IMR-90 (cell line): ENCODE measurements at regions not wholly inside any gene's neighbourhood (a gene's known extent, or its start where the extent isn't known, plus 50 kb on each side); places are given as distances from the start of the nearest gene placed in this dataset.
"Not testable (repeated sequence)": the region's sequence is repeated elsewhere in the genome, so short reads cannot be mapped to it uniquely, and the experiment has no call there.

Experiments used
- ATAC-seq: fragments of 200-7000 bp; cut with Tn5 transposase; 2 replicates; pipeline ENCODE4 v1.9.1; 2020; ENCODE audit warnings: low read depth, mild to moderate bottlenecking, moderate library complexity
- BruUV-seq: library from RNA; stranded (reverse); fragments of 400-500 nt; replicated peaks from 2 replicates; lab custom pipeline; 2021; lab: Mats Ljungman, UMichigan
- CTCF ChIA-PET: fragments of 300-600 bp; formaldehyde crosslinking; extraction: SDS; loops from one replicate; lab custom pipeline; 2021; ENCODE audit warnings: antibody characterized with exemption; lab: Yijun Ruan, JAX
- POLR2A ChIA-PET: fragments of 300-600 bp; sonication (Branson Sonifier 250); formaldehyde crosslinking; loops from one replicate; lab custom pipeline; 2022; ENCODE audit warnings: antibody characterized with exemption; ENCODE audit not compliant: unreplicated experiment; lab: Charles Lee
- DNase-seq: peaks from one replicate; pipeline ENCODE4 v3.0.0; 2013
- H2AFZ ChIP-seq: replicated peaks from 2 replicates; pipeline ENCODE3; 2013; ENCODE audit warnings: low read length, mild to moderate bottlenecking; ENCODE audit not compliant: poor library complexity
- H2AK5ac ChIP-seq: 2 replicates; pipeline ENCODE4 v1.6.1; 2013; ENCODE audit warnings: low read depth, low read length, inconsistent platforms
- H2AK9ac ChIP-seq: replicated peaks from 2 replicates; pipeline ENCODE3; 2013; ENCODE audit warnings: mild to moderate bottlenecking, low read depth, low read length, moderate library complexity; ENCODE audit not compliant: poor library complexity
- H2BK120ac ChIP-seq: 2 replicates; pipeline ENCODE4 v1.6.1; 2013; ENCODE audit warnings: low read depth, low read length, inconsistent platforms
- H2BK15ac ChIP-seq: 3 replicates; pipeline ENCODE4 v1.6.1; 2013; ENCODE audit warnings: low read depth, low read length, inconsistent platforms
- H2BK20ac ChIP-seq: 2 replicates; pipeline ENCODE4 v1.6.1; 2013; ENCODE audit warnings: low read depth, mild to moderate bottlenecking, inconsistent platforms, low read length, moderate library complexity
- H2BK5ac ChIP-seq: 2 replicates; pipeline ENCODE4 v1.6.1; 2013; ENCODE audit warnings: mild to moderate bottlenecking, low read depth, low read length, inconsistent platforms; ENCODE audit not compliant: poor library complexity, severe bottlenecking
- H3K14ac ChIP-seq: replicated peaks from 2 replicates; pipeline ENCODE4 v1.6.1; 2013; ENCODE audit warnings: low read depth, low read length, inconsistent platforms
- H3K18ac ChIP-seq: 2 replicates; pipeline ENCODE4 v1.6.1; 2013; ENCODE audit warnings: low read depth, low read length, control low read depth
- H3K23ac ChIP-seq: 2 replicates; pipeline ENCODE4 v1.6.1; 2013; ENCODE audit warnings: low read depth, low read length, inconsistent platforms
- H3K27ac ChIP-seq: 2 replicates; pipeline ENCODE4 v1.5.1; 2013; ENCODE audit warnings: mild to moderate bottlenecking, control low read depth, low read length; ENCODE audit not compliant: insufficient read depth
- H3K27me3 ChIP-seq: 2 replicates; pipeline ENCODE4 v1.6.1; 2013; ENCODE audit warnings: low read length; ENCODE audit not compliant: control insufficient read depth, insufficient read depth
- H3K36me3 ChIP-seq: 2 replicates; pipeline ENCODE4 v1.6.1; 2013; ENCODE audit warnings: low read length, mixed read lengths; ENCODE audit not compliant: control insufficient read depth, insufficient read depth
- H3K4ac ChIP-seq: 2 replicates; pipeline ENCODE4 v1.6.1; 2013; ENCODE audit warnings: low read depth, low read length, inconsistent platforms
- H3K4me1 ChIP-seq: 2 replicates; pipeline ENCODE4 v1.6.1; 2013; ENCODE audit warnings: low read length, mixed read lengths; ENCODE audit not compliant: control insufficient read depth, insufficient read depth
- H3K4me2 ChIP-seq: 2 replicates; pipeline ENCODE4 v1.6.1; 2013; ENCODE audit warnings: low read depth, mild to moderate bottlenecking, control low read depth, low read length, moderate library complexity
- H3K4me3 ChIP-seq: 2 replicates; pipeline ENCODE4 v1.5.1; 2013; ENCODE audit warnings: low read depth, mild to moderate bottlenecking, control low read depth, low read length, moderate library complexity; ENCODE audit not compliant: insufficient read depth
- H3K56ac ChIP-seq: 2 replicates; pipeline ENCODE4 v1.6.1; 2013; ENCODE audit warnings: low read length, inconsistent platforms; ENCODE audit not compliant: insufficient read depth; ENCODE audit errors: extremely low read depth
- H3K79me1 ChIP-seq, 2 experiments: 2 replicates each; pipeline ENCODE4 v1.6.1; 2013; ENCODE audit warnings: low read length in 2 of 2, inconsistent platforms in 1 of 2, low read depth in 1 of 2
- H3K9ac ChIP-seq: 2 replicates; pipeline ENCODE4 v1.6.1; 2013; ENCODE audit warnings: low read depth, low read length, control low read depth
- H3K9me1 ChIP-seq: 2 replicates; pipeline ENCODE4 v1.6.1; 2013; ENCODE audit warnings: low read length, inconsistent platforms; ENCODE audit not compliant: insufficient read depth
- H3K9me3 ChIP-seq: 2 replicates; pipeline ENCODE4 v1.6.1; 2013; ENCODE audit warnings: low read length; ENCODE audit not compliant: control insufficient read depth, insufficient read depth
- H4K20me1 ChIP-seq: 2 replicates; pipeline ENCODE4 v1.6.1; 2013; ENCODE audit warnings: low read length, inconsistent platforms; ENCODE audit not compliant: insufficient read depth
- H4K5ac ChIP-seq: 2 replicates; pipeline ENCODE4 v1.6.1; 2013; ENCODE audit warnings: mild to moderate bottlenecking, low read depth, low read length, control low read depth
- H4K8ac ChIP-seq, 2 experiments: 2 replicates each; pipeline ENCODE4 v1.6.1; 2013; ENCODE audit warnings: low read depth in 2 of 2, low read length in 2 of 2, control low read depth in 1 of 2, inconsistent platforms in 1 of 2
- H4K91ac ChIP-seq: 2 replicates; pipeline ENCODE4 v1.6.1; 2013; ENCODE audit warnings: low read depth, low read length, inconsistent platforms; ENCODE audit not compliant: insufficient read depth
- ELK1 ChIP-seq: fragments of 150-350 bp; IDR thresholded peaks from 2 replicates; pipeline ENCODE4 v1.6.1; 2016; ENCODE audit warnings: low read depth, mild to moderate bottlenecking, low read length, moderate library complexity, borderline replicate concordance
- WGBS, 2 experiments: methylation state at CpG; one replicate each; pipeline versions ENCODE4 v1.1.5 to v1.1.7; 2013; ENCODE audit warnings: missing lambda C conversion rate in 2 of 2; ENCODE audit not compliant: insufficient read length in 1 of 2; ENCODE audit errors: extremely low coverage in 2 of 2; 5-methylcytosine and 5-hydroxymethylcytosine counted together
- dilution Hi-C: fragments of 300-500 bp; cut with HindIII; formaldehyde crosslinking; loops from one replicate; pipeline ENCODE4 v1.14.3; 2018; ENCODE audit warnings: low sequenced_read_pairs; ENCODE audit not compliant: unreplicated experiment
- in situ Hi-C: fragments of 300-500 bp; cut with MboI; formaldehyde crosslinking; loops from 3 replicates; pipeline ENCODE4 v1.14.3; 2019; ENCODE audit warnings: low sequenced_read_pairs, inconsistent platforms, mixed read lengths
- intact Hi-C: fragments of 100-400 bp; cut with micrococcal nuclease; formaldehyde crosslinking; loops from 2 replicates; pipeline ENCODE4 v1.10.0; 2022

GRCh38 chr6:121563286-121563685 is 127.8 kb downstream of the GJA1 start:
- Histone ChIP-seq H3K36me3 (no peaks in the 10 kb centered on the region), H3K9ac (no peak overlapping the region), H2AK9ac (no peak overlapping the region), H3K9me3 (peaks cover 6% of the 10 kb centered on the region), H3K14ac (no peak overlapping the region), H2BK15ac (no peak overlapping the region), H3K4me2 (no peak overlapping the region), H3K79me1 (no peaks in the 10 kb centered on the region), H2BK5ac (no peak overlapping the region), H4K20me1 (no peaks in the 10 kb centered on the region), H2BK20ac (no peak overlapping the region), H4K8ac (no peak overlapping the region), H4K5ac (no peak overlapping the region), H2AK5ac (no peak overlapping the region), H2AFZ (no peak overlapping the region), H3K27ac (no peak overlapping the region), H3K23ac (no peak overlapping the region), H4K91ac (no peak overlapping the region), H3K9me1 (no peaks in the 10 kb centered on the region), H3K27me3 (no peaks in the 10 kb centered on the region), H3K4me1 (no peaks in the 10 kb centered on the region), H3K4ac (no peak overlapping the region), H3K18ac (no peak overlapping the region), H2BK120ac (no peak overlapping the region), H3K4me3 (no peak overlapping the region), H3K56ac (no peak overlapping the region)
- TF ChIP-seq ELK1 = no peak
- no TSS peak for BruUV-seq
- intact Hi-C loops = no loop called here
- ChIA-PET CTCF (no interaction called here), POLR2A (no interaction called here)
- WGBS, 2 experiments = no CpG with 5 or more reads among the region's 1 CpG
- DNase-seq = no peak
- dilution Hi-C loops = no loop called here
- no peak for ATAC-seq
- in situ Hi-C loops = no loop called here

- H3K56ac ChIP-seq, H3K18ac ChIP-seq, H3K4me1 ChIP-seq, H2BK120ac ChIP-seq, H3K9me3 ChIP-seq, H2AK9ac ChIP-seq, H3K4me2 ChIP-seq, intact Hi-C loops, POLR2A ChIA-PET, H2AFZ ChIP-seq, H4K8ac ChIP-seq, H4K5ac ChIP-seq, ATAC-seq, H4K20me1 ChIP-seq, H2BK15ac ChIP-seq, H3K14ac ChIP-seq, dilution Hi-C loops, BruUV-seq, H2BK5ac ChIP-seq, H3K23ac ChIP-seq, H2AK5ac ChIP-seq, H3K4ac ChIP-seq, H3K36me3 ChIP-seq, DNase-seq, H2BK20ac ChIP-seq, H3K79me1 ChIP-seq, H3K9me1 ChIP-seq, in situ Hi-C loops, CTCF ChIA-PET, H3K9ac ChIP-seq, H3K27me3 ChIP-seq, H4K91ac ChIP-seq, H3K27ac ChIP-seq, H3K4me3 ChIP-seq: not testable (repeated sequence)
- 75% methylated on average over 2 of the region's 5 CpGs; no CpG with 5 or more reads in 1 of the 2 experiments for WGBS, 2 experiments
Observed at GRCh38 chr6:121564529-121564928, 129.1 kb downstream of the GJA1 start.
